PC-3 (cell line): ENCODE measurements at regions not wholly inside any gene's neighbourhood (a gene's known extent, or its start where the extent isn't known, plus 50 kb on each side); places are given as distances from the start of the nearest gene placed in this dataset.

ENCODE experiments used
- ATAC-seq: fragments of 200-7000 bp; cut with Tn5 transposase; 2 replicates; pipeline ENCODE4 v1.9.1; 2020; ENCODE audit warnings: mild to moderate bottlenecking, moderate library complexity
- BruUV-seq: library from RNA; stranded (reverse); fragments of 400-500 nt; replicated peaks from 2 replicates; lab custom pipeline; 2021; lab: Mats Ljungman, UMichigan
- CTCF ChIA-PET: fragments of 300-600 bp; sonication (Branson Sonifier 250); formaldehyde crosslinking; loops from one replicate; lab custom pipeline; 2022; ENCODE audit warnings: antibody characterized with exemption; lab: Charles Lee
- POLR2A ChIA-PET: fragments of 300-600 bp; sonication (Branson Sonifier 250); formaldehyde crosslinking; loops from one replicate; lab custom pipeline; 2022; ENCODE audit warnings: antibody characterized with exemption; ENCODE audit not compliant: unreplicated experiment; lab: Charles Lee
- DNase-seq: peaks from one replicate; pipeline ENCODE4 v3.0.0-alpha.2; 2015
- H2AFZ ChIP-seq: fragments of 300-600 bp; sonication (generic); 2 replicates; pipeline ENCODE4 v1.6.0; 2016; ENCODE audit warnings: antibody characterized with exemption, low read length
- H3F3A ChIP-seq: fragments of 300-600 bp; sonication (generic); one replicate; pipeline ENCODE4 v1.6.0; 2017; ENCODE audit warnings: antibody characterized with exemption, low read length, control low read depth, mild to moderate bottlenecking; ENCODE audit not compliant: unreplicated experiment
- H3K27ac ChIP-seq: fragments of 300-600 bp; sonication (generic); 2 replicates; pipeline ENCODE4 v1.5.1; 2016; ENCODE audit warnings: mild to moderate bottlenecking, low read length
- H3K27me3 ChIP-seq: fragments of 300-600 bp; sonication (generic); 2 replicates; pipeline ENCODE4 v1.6.1; 2016; ENCODE audit warnings: low read length, mixed read lengths
- H3K36me3 ChIP-seq: fragments of 300-600 bp; sonication (generic); 2 replicates; pipeline ENCODE4 v1.6.1; 2016; ENCODE audit warnings: low read depth, mixed run types, low read length, mixed read lengths
- H3K4me1 ChIP-seq: fragments of 300-600 bp; sonication (generic); 2 replicates; pipeline ENCODE4 v1.5.1; 2016; ENCODE audit warnings: low read length; ENCODE audit not compliant: insufficient read depth
- H3K4me2 ChIP-seq: fragments of 300-600 bp; sonication (generic); 2 replicates; pipeline ENCODE4 v1.6.0; 2016; ENCODE audit warnings: low read length
- H3K4me3 ChIP-seq: fragments of 300-600 bp; sonication (generic); 2 replicates; pipeline ENCODE4 v1.5.1; 2016; ENCODE audit warnings: mild to moderate bottlenecking, low read length, mixed read lengths
- H3K79me2 ChIP-seq: fragments of 300-600 bp; sonication (generic); 2 replicates; pipeline ENCODE4 v1.6.1; 2017; ENCODE audit warnings: low read length, mixed read lengths
- H3K9ac ChIP-seq: fragments of 300-600 bp; sonication (generic); 2 replicates; pipeline ENCODE4 v1.6.0; 2016; ENCODE audit warnings: mild to moderate bottlenecking, low read length
- H3K9me2 ChIP-seq: fragments of 300-600 bp; sonication (generic); replicated peaks from 2 replicates; pipeline ENCODE4 v1.6.1; 2016; ENCODE audit warnings: mixed run types, low read length, mixed read lengths
- H3K9me3 ChIP-seq: fragments of 300-600 bp; sonication (generic); 2 replicates; pipeline ENCODE4 v1.6.1; 2016; ENCODE audit warnings: low read length, mixed read lengths
- H4K20me1 ChIP-seq: fragments of 300-600 bp; sonication (generic); 2 replicates; pipeline ENCODE4 v1.6.1; 2016; ENCODE audit warnings: low read length, mixed read lengths
- EZH2 ChIP-seq: fragments of 300-600 bp; sonication (generic); IDR thresholded peaks from one replicate; pipeline ENCODE4 v1.6.1; 2017; ENCODE audit warnings: antibody characterized with exemption, mild to moderate bottlenecking, low read length; ENCODE audit not compliant: unreplicated experiment
- EZH2phosphoT487 ChIP-seq: fragments of 300-600 bp; sonication (generic); IDR thresholded peaks from 2 replicates; pipeline ENCODE4 v1.6.1; 2018; ENCODE audit warnings: mild to moderate bottlenecking, antibody characterized with exemption, low read length, borderline replicate concordance
- intact Hi-C: fragments of 100-400 bp; cut with micrococcal nuclease; formaldehyde crosslinking; loops from 2 replicates; pipeline ENCODE4 v1.9.0; 2023
- TF ChIP-seq, protein P1 (sequence below): fragments of 300-600 bp; sonication (generic); conservative IDR thresholded peaks from 2 replicates; pipeline ENCODE4 v1.5.1; 2017; ENCODE audit warnings: antibody characterized with exemption, low read depth, mild to moderate bottlenecking, low read length

DNA sequence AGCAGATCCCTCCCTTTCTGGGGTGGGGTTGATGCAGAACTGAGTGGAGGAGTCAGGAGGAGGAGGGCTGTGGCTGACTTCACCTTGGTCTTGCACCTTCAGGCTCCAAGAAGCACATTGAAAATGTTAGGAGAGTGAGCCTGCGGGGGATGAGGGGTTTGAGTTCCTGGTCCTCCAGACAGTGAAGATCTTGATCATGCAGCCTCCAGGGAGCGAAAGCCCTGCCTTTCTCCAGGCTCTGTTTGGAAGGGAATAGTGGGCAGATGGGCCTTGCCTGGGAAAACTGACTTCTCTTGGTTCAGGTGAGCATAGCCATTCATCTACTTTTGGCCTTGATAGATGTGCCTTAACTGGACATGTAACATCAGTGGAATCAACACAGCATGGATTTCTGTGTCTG lies 267.6 kb upstream of the B3GAT1 start:
- Histone ChIP-seq H3K4me1 (no peaks in the 10 kb centered on the region), H3K9ac (no peak overlapping the region), H3K9me2 (no peaks in the 10 kb centered on the region), H3K36me3 (no peaks in the 10 kb centered on the region), H3K4me2 (no peak overlapping the region), H3K4me3 (no peak overlapping the region), H3K9me3 (peaks cover 14% of the 10 kb centered on the region; the same call in 1 of the 2 replicates), H2AFZ (no peak overlapping the region), H4K20me1 (no peaks in the 10 kb centered on the region), H3K27ac (no peak overlapping the region), H3K79me2 (no peaks in the 10 kb centered on the region), H3K27me3 (peaks cover 11% of the 10 kb centered on the region; the same call in 1 of the 2 replicates), H3F3A (no peaks in the 10 kb centered on the region)
- TF ChIP-seq, protein P1, sequence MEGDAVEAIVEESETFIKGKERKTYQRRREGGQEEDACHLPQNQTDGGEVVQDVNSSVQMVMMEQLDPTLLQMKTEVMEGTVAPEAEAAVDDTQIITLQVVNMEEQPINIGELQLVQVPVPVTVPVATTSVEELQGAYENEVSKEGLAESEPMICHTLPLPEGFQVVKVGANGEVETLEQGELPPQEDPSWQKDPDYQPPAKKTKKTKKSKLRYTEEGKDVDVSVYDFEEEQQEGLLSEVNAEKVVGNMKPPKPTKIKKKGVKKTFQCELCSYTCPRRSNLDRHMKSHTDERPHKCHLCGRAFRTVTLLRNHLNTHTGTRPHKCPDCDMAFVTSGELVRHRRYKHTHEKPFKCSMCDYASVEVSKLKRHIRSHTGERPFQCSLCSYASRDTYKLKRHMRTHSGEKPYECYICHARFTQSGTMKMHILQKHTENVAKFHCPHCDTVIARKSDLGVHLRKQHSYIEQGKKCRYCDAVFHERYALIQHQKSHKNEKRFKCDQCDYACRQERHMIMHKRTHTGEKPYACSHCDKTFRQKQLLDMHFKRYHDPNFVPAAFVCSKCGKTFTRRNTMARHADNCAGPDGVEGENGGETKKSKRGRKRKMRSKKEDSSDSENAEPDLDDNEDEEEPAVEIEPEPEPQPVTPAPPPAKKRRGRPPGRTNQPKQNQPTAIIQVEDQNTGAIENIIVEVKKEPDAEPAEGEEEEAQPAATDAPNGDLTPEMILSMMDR = no peak
- TF ChIP-seq EZH2 (no peak), EZH2phosphoT487 (no peak)
- no peak for ATAC-seq
- no peak for DNase-seq
- ChIA-PET POLR2A (no interaction called here), CTCF (no interaction called here)
- no TSS peak for BruUV-seq
- intact Hi-C loops = no loop called here

DNA sequence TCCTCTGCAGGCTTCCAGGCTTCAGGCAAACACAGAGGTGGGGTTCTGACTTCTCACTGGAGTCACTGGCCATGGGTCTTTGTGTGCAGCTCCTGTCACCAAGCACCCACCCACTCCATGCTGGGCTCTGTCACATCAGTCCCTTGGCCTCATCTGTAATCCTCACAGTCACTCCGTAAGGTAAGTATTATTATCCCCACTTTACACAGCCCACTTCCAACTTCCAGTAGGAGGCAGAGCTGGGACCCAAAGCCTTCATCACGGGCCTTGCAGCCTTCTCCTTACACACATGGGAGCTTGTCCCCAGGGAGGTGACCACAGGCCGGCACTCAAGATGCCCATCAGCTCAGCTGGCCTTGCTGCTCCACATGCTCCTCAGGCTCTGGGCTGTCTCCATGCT lies 266.7 kb upstream of the B3GAT1 start:
- H3K36me3 ChIP-seq = no peaks in the 10 kb centered on the region
- intact Hi-C loops = no loop called here
- no peaks in the 10 kb centered on the region for H3K79me2 ChIP-seq
- no peak overlapping the region for H3K27ac ChIP-seq
- ChIA-PET POLR2A (no interaction called here), CTCF (no interaction called here)
- H3K9ac ChIP-seq = no peak overlapping the region
- no peak overlapping the region for H2AFZ ChIP-seq
- H3K9me2 ChIP-seq = no peaks in the 10 kb centered on the region
- TF ChIP-seq, protein P1 = no peak
- TF ChIP-seq EZH2 (no peak), EZH2phosphoT487 (no peak)
- peaks cover 14% of the 10 kb centered on the region; the same call in 1 of the 2 replicates for H3K9me3 ChIP-seq
- no peaks in the 10 kb centered on the region for H3F3A ChIP-seq
- no TSS peak for BruUV-seq
- no peaks in the 10 kb centered on the region for H3K4me1 ChIP-seq
- H3K27me3 ChIP-seq = peaks cover 5% of the 10 kb centered on the region; the same call in 1 of the 2 replicates
- ATAC-seq (no peak), DNase-seq (no peak)
- H3K4me2 ChIP-seq = no peak overlapping the region
- H4K20me1 ChIP-seq = no peaks in the 10 kb centered on the region
- H3K4me3 ChIP-seq = no peak overlapping the region

DNA sequence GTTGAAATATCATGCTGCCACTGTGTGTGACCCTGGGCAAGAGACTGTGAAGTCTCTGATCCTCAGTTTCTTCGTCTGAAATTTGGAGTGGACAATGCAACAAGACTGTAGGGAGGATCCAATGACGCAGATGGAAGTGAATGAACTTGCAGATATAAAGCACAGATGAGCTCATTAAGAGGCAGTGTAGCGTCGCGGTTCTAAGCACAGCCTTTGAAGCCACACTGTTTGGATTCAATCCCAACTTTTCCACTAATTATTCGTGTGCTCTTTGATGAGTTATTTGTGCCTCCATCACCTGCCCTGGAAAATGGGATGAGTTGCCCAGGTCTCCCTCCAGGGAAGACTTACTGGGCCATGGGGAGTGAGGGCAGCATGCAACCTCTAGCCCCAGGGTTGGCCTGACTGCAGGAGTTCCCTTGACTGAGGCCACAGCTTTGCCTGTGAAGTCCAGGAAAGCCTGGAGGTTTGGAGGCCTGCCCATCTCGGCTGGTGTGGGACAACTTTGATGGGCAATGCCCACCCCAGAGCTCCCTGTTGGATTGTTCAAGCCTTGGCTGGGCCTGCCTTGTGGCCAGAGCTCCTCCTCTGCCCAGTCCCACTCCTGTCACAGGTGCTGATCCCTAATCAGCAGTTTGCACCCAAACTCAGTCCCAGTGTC lies 266.0 kb upstream of the B3GAT1 start:
- H4K20me1 ChIP-seq = no peaks in the 10 kb centered on the region
- H3K9ac ChIP-seq = no peak overlapping the region
- no peaks in the 10 kb centered on the region for H3K4me1 ChIP-seq
- H3K27ac ChIP-seq = no peak overlapping the region
- H3K4me3 ChIP-seq = no peak overlapping the region
- H3F3A ChIP-seq = no peaks in the 10 kb centered on the region
- CTCF ChIA-PET = no interaction called here
- intact Hi-C loops = no loop called here
- H3K4me2 ChIP-seq = no peak overlapping the region
- H3K36me3 ChIP-seq = no peaks in the 10 kb centered on the region
- H3K9me3 ChIP-seq = peaks cover 18% of the 10 kb centered on the region; the same call in 1 of the 2 replicates
- H2AFZ ChIP-seq = no peak overlapping the region
- no peaks in the 10 kb centered on the region for H3K79me2 ChIP-seq
- H3K9me2 ChIP-seq = no peaks in the 10 kb centered on the region
- no peak for ATAC-seq
- BruUV-seq = no TSS peak
- POLR2A ChIA-PET = no interaction called here
- no peak for TF ChIP-seq EZH2phosphoT487
- TF ChIP-seq, protein P1 = no peak
- no peak for TF ChIP-seq EZH2
- H3K27me3 ChIP-seq = no peaks in the 10 kb centered on the region
- DNase-seq = no peak
